ENCODE measurements at regions not wholly inside any gene's neighbourhood (a gene's known extent, or its start where the extent isn't known, plus 50 kb on each side); places are given as distances from the start of the nearest gene placed in this dataset.
A peak's percentile ranks its signal among the peaks of the same experiment; 100 is the strongest.

DNA sequence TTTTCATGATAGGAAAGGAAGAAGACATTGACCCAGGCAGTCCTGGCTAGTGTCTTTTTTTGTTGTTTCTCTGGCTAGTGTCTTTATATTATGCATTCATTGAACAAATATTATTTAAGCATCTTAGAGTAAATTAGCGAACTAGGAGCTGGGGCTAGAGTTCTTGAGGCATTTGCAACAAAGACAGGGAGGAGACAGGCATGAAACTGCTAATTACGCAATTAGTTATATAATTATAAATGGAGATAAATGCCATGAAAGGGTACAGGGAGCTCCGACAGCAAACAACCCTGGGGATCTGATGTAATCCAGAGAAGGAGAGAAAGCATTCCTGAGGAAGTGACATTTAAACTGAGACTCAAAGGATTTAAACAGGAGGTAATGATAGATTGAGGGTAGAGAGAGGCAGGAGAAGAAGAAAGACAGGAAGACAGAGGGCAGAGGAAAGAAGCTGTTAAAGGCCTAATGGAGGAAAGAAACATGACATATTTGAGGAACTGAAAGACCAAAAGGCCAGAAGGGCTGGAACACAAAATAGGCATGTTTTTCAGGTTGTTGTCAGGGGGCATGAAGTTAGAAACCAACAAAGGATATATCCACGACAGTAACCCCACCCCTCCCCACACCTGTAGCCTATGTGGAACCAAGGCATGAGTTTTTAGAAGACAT lies 99.5 kb upstream of the GJB5 start:
- DNase-seq (ENCODE audit: low read depth) = no peak

DNA sequence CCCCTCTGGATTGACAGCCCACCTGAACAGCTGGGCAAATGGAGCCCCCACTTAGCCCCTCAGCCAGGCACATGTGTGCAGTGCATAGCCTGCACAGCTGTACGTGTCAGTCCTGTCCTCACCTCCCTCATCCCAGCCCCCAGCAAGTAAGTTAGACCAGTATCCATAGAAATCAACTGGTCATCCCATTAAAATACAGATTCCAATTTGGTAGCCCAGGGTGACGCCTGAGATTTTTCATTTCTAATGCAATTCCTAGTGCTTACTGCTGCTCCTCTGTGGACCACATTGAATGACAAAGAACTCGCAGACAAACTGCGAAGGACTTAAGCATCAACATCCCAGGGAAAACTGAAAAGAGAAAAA lies 99.0 kb upstream of the GJB5 start:
- DNase-seq (ENCODE audit: low read depth) = no peak

DNA sequence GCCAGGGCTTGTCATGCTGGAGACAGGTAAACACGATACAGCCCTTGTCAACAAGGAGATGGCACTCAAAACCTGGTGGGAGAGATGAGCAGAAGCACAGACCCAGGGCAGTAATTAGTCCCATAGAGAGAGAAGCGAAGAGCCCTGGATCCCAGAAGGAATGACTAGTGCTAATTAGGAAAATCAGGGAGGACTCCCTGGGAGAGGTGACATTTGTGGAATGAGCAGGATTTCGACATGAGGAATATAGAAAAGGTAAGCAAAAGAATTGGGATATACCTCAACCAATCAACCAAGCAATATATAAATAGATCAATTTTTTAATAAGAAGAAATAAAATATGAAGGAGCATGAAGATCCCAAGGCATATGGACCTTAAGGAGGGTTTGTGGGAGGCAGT lies 98.5 kb upstream of the GJB5 start:
- DNase-seq (ENCODE audit: low read depth) = no peak

- DNase-seq (ENCODE audit: low read depth) = no peak
These were observed 98.1 kb upstream of the GJB5 start for GRCh38 chr1:34656731-34657130.

DNA sequence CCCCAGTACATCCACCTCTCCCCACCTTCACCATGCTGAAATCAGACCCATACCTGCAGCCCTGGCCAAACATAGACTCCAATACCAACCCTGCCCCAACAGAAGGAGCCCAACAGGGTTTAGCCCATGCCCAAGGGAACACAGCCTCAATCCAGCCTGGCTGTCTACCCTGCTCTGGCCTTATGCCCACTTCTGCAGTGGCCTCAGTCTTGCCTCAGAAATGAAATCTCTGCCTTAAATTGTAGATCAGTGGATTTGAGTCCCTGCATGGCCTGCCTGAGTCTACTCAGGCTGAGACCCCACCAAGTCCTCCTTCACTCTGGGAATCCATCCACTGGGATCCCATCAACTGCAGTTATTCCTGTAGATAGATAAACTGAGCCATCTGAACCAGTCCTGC lies 97.6 kb upstream of the GJB5 start:
- DNase-seq (ENCODE audit: low read depth) = no peak

DNA sequence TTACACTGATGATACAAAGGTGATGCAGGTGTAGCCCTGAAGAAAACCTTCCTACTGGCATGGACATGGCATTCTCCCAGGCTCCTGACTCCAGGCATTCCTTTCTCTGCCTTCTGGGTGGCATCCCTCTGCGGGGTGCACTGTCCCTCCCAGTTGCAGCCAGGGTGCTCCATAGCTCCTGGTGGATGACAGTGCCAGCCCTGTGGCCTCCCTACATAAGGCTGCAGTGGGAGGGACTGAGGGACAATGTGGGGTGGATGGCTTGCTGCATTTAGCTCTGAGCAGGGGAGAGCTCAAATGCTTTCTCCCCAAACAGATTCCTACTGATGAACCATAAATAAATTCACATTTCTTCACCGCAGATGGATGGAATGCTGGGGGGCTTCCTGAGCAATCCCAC lies 97.0 kb upstream of the GJB5 start:
- DNase-seq (ENCODE audit: low read depth) = no peak

DNA sequence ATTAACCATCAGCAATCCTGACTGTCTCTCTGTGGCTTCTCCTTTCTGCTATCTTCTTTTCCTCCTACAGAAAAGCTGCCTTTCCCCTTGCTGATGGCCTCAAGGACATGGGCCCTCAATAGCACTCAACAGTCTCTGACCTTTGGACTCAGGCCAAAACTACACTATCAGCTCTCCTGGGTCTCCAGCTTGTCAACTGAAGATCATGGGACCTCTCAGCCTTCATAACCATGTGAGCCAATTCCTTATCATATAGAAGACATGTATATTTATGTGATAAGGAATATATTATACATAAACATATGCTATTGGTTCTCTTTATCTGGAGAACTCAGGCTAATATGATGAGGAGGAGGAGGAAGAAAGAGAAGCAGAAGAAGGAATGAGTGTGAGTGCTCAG lies 91.8 kb upstream of the GJB5 start:
- no peak for DNase-seq (ENCODE audit: low read depth)

GRCh38 chr1:34668063-34668462 lies 86.8 kb upstream of the GJB5 start:
- no peak for DNase-seq (ENCODE audit: low read depth)

DNA sequence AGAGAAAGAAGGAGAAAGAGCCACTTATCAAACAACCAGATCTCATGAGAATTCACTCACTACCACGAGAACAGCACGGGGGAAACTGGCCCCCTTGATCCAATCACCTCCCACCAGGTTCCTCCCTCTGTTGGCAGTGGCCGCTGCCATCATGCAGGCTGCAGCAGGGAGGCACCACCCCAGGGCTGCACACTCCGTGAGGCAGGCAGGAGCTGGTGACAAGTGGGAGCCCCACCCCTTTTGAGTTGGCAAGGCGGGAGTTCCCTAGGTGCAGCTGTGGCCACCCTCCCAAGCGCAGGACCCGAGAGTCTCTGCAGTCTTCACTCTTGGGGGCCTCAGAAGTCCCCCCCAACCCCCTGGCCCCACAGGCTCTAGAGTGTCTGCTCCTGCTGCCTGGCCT lies 83.9 kb upstream of the GJB5 start:
- DNase-seq (ENCODE audit: low read depth) = no peak

DNA sequence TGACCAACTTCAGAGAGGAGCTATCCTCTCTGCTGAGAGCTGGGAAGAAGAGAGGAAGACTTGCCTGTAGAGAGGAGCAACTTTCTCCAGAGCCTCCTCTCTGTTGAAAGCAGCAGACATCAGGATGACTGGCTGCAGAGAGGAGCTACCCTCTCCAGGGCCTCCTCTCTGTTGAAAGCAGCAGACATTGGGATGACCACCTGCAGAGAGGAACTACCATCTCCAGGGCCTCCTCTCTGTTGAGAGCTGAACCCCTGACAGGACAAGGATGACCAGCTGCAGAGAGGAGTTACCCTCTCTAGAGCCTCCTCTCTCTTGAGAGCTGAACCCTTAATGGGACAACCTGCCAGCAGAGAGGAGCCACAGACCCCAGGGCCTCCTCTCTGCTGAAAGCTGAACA lies 83.0 kb upstream of the GJB5 start:
- no peak for DNase-seq (ENCODE audit: low read depth)

- peak; percentile 45 for DNase-seq (ENCODE audit: low read depth)
These were observed 73.1 kb upstream of the GJB5 start for GRCh38 chr1:34681480-34682451.

DNA sequence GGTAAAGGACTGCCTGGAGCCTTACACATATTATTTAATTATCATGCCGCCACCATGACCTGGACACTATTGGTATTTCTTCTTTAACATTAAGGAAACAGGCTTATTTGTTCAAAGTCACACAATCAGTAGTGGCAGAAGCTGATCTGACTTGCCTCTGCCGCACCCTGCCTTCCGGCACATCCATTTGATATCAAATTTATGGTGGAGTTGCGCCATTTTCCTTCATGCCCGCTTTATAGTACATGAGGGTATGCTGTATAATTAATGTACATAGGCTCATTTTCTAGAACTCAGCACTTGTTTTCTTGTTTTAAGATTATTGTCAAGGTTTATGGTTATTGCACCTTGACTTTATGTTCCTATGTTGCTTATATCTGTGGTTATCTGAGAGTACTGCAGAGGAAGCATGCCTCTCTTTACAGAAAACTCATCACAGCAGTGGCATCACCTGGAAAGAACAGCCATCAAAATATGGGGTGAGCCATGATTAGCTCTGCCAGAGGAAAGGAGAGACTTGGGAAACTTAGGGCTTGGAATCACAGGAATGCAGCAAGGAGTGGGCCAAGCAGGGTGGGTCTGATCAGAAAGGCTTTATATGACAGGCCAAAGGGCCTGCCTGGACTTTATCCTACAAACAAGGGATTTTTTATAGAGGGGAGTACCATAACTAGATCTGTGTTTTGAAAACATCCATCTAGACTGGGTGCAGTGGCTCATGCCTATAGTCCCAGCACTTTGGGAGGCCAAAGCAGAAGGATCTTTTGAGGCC lies 72.2 kb upstream of the GJB5 start:
- DNase-seq (ENCODE audit: low read depth) = no peak

DNA sequence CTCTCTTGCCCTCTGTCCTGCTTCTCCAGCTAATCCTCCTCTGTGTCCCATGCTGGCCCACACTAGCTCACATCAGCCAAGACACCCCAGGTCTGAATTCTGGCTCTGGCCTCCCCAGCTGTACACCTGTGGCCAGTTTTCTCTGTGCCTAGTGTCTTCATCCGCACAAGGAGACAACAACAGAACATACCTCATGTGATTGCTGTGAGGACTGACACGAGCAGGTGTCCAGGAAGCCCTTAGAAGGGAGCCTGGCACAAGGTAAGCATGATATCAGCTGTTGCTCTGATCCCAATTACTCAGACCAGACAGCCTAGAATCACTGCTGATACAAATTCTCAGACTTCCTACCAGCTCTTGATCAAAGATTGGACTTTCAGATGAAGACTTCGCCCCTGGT lies 71.2 kb upstream of the GJB5 start:
- peak; percentile 9 for DNase-seq (ENCODE audit: low read depth)

DNA sequence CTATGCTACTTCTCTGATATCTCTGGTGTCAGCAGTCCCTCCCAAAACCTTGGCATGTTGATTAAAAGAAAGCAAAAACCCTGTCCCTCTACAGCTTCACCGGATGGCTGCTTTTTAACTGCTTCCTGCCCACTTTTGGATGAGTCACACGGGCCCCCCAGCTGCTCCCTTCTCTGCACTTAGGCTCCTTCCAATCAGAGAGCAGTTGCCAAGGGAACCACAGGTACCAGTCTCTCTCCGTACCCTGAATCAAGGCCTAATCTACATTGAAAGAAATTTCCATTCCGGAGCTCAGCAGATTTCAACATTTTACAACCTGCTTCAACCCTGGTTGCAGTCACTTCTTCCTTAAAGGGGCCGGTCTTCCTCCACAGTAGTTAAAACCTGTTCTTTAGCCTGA lies 70.6 kb upstream of the GJB5 start:
- no peak for DNase-seq (ENCODE audit: low read depth)

- no peak for DNase-seq (ENCODE audit: low read depth)
These were observed 69.6 kb upstream of the GJB5 start for GRCh38 chr1:34685225-34685624.

GRCh38 chr1:34686531-34686930 lies 68.3 kb upstream of the GJB5 start:
- DNase-seq (ENCODE audit: low read depth) = no peak

DNA sequence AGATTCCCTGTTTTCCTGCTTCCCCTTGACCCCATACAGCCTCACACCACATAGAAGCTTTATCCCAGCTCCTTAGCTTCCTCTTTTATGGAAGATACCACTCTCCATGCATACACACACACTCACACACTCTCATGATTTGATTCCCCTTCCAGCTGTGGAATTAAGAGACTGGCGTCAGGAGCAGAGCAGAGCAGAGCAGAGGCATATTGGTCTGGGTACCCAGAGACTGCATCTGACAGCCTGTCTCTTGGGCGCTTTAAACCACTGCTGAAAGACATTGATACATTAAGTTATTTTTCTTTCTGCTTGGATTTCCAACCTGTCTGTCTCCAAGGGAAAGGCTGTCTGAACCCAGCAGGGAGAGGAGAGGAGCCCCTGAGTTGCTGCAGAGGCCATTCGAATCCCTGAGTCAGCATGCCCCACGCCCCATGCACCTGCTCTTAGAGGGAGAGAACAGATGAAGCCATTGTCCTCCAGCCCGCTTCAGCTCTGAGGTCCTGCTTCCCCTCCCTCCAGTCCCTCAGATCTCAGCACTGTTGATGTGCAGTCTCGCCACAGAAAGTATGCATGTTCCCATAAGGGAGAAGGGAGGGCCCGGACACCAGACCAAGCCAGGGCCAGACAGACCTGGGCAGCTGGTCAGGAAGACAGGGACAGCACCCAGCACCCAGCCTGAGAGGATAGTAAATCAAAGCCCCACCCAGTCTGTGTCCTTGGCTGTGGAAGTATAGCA lies 66.7 kb upstream of the GJB5 start:
- no peak for DNase-seq (ENCODE audit: low read depth)

- no peak for DNase-seq (ENCODE audit: low read depth)
These were observed 64.6 kb upstream of the GJB5 start for GRCh38 chr1:34690269-34690668.

GRCh38 chr1:34693081-34693480 lies 61.8 kb upstream of the GJB5 start:
- no peak for DNase-seq (ENCODE audit: low read depth)

- no peak for DNase-seq (ENCODE audit: low read depth)
These were observed 60.5 kb upstream of the GJB5 start for GRCh38 chr1:34694383-34694782.

GRCh38 chr1:34695580-34695979 lies 59.3 kb upstream of the GJB5 start:
- DNase-seq (ENCODE audit: low read depth) = no peak
